ENCODE measurements at regions not wholly inside any gene's neighbourhood (a gene's known extent, or its start where the extent isn't known, plus 50 kb on each side); places are given as distances from the start of the nearest gene placed in this dataset.

GRCh38 chr13:62473190-62473943 is 1057.7 kb upstream of the PCDH20 start (continued):
- TF ChIP-seq ZNF462 (CRISPR knock-in tag; IDR thresholded peaks at IDR 0.05) = no peak
- no peak for TF ChIP-seq ZNF331 (CRISPR knock-in tag; IDR thresholded peaks at IDR 0.05; ENCODE audit: low read depth)

GRCh38 chr13:62453761-62454160 is 1038.1 kb upstream of the PCDH20 start:
- no peak overlapping the region for H3K4me3 Mint-ChIP-seq
- no peak overlapping the region for H3K27ac Mint-ChIP-seq
- H3K27me3 Mint-ChIP-seq (ENCODE audit: insufficient read depth, low read depth, poor library complexity) = no peaks in the 10 kb centered on the region
- no peak overlapping the region for H3K4me3 ChIP-seq
- no peaks in the 10 kb centered on the region for H3K27me3 ChIP-seq (ENCODE audit: insufficient read depth)
- H3K9me2 ChIP-seq (ENCODE audit: insufficient read depth) = no peaks in the 10 kb centered on the region
- no peaks in the 10 kb centered on the region for H3K36me3 Mint-ChIP-seq (ENCODE audit: low read depth)
- DNase-seq (ENCODE audit: low spot score) (no peak), ATAC-seq (no peak)
- H2AFZ ChIP-seq = no peak overlapping the region
- H3F3A ChIP-seq (replicated peaks; ENCODE audit: low read depth) = no peaks in the 10 kb centered on the region
- H3K4me1 Mint-ChIP-seq = 0 out of 3 replicates have a peak, but pooled peaks cover 2% of the 10 kb centered on the region
- H3K9me3 Mint-ChIP-seq = no peaks in the 10 kb centered on the region; the same call in 2 of the 3 replicates
- H3K79me2 ChIP-seq (replicated peaks; ENCODE audit: insufficient read depth) = no peaks in the 10 kb centered on the region
- no peak overlapping the region for H3K27ac ChIP-seq (ENCODE audit: low read depth)
- H4K20me1 ChIP-seq (replicated peaks; ENCODE audit: insufficient read depth) = no peaks in the 10 kb centered on the region
- H3K36me3 ChIP-seq (ENCODE audit: insufficient read depth) = no peaks in the 10 kb centered on the region
- H3K4me1 ChIP-seq (ENCODE audit: insufficient read depth) = no peaks in the 10 kb centered on the region
- no peak overlapping the region for H3K4me2 ChIP-seq
- TF ChIP-seq EZH2 (IDR thresholded peaks at IDR 0.05; ENCODE audit: low read depth, unreplicated experiment) = no peak
- TF ChIP-seq ETS1 (IDR thresholded peaks at IDR 0.05) = no peak
- no peak for TF ChIP-seq REST (IDR thresholded peaks at IDR 0.05; ENCODE audit: unreplicated experiment)
- TF ChIP-seq CREB1 (CRISPR knock-in tag; IDR thresholded peaks at IDR 0.05; ENCODE audit: low read depth) = no peak
- TF ChIP-seq POLR2AphosphoS5 (IDR thresholded peaks at IDR 0.05; ENCODE audit: low read depth) = no peak

Measured in GM23338 (cell line).